K562 (cell line): ENCODE measurements at regions not wholly inside any gene's neighbourhood (a gene's known extent, or its start where the extent isn't known, plus 50 kb on each side); places are given as distances from the start of the nearest gene placed in this dataset.

Experiments
- ATAC-seq: fragments of 200-7000 bp; cut with Tn5 transposase; 3 replicates; pipeline ENCODE4 v1.9.1; 2020; ENCODE audit warnings: moderate library complexity
- BruUV-seq: library from RNA; stranded (reverse); fragments of 400-500 nt; replicated peaks from 2 replicates; lab custom pipeline; 2021; lab: Mats Ljungman, UMichigan
- CTCF ChIA-PET: fragments of 300-600 bp; formaldehyde crosslinking; extraction: SDS; loops from one replicate; lab custom pipeline; 2021; ENCODE audit warnings: low intra/inter-chr PET ratio; lab: Yijun Ruan, JAX
- POLR2A ChIA-PET: fragments of 300-600, 350-650 bp; sonication (Branson Sonifier 250); formaldehyde crosslinking; extraction: SDS; loops from one replicate; lab custom pipeline; 2021; ENCODE audit warnings: antibody characterized with exemption, inconsistent platforms; lab: Yijun Ruan, JAX
- DNase-seq, 4 experiments: peaks; one replicate each; pipeline versions ENCODE4 v3.0.0 to v3.0.0-alpha.2; 2011 to 2018; ENCODE audit warnings: low spot score in 3 of 4, mixed read lengths in 3 of 4; ENCODE audit errors: extremely low read depth in 1 of 4
- FAIRE-seq: peaks from 2 replicates; lab custom pipeline; 2011; peaks lifted over from hg19 to GRCh38; lab: Jason Lieb, UNC
- H2AFZ ChIP-seq: 2 replicates; pipeline ENCODE4 v1.6.0; 2011; ENCODE audit warnings: low read depth, low read length, control low read depth, inconsistent platforms
- H3K27ac ChIP-seq: fragments of 200-600 bp; 3 replicates; pipeline ENCODE4 v1.8.0; 2011; ENCODE audit warnings: low read depth, mild to moderate bottlenecking, control low read depth, inconsistent platforms, low read length, moderate library complexity, mixed read lengths; ENCODE audit errors: extremely low read depth
- H3K27me3 ChIP-seq, 2 experiments: fragments of 300-600 bp in 1 of 2; 2 replicates in 1 of 2; 3 replicates in 1 of 2; pipeline versions ENCODE4 v1.6.0 to v1.8.0; 2011; ENCODE audit warnings: inconsistent platforms in 2 of 2, low read length in 2 of 2, mild to moderate bottlenecking in 1 of 2, mixed read lengths in 1 of 2, moderate library complexity in 1 of 2; ENCODE audit not compliant: control insufficient read depth in 2 of 2, insufficient read depth in 2 of 2
- H3K36me3 ChIP-seq: fragments of 300-600 bp; 3 replicates; pipeline ENCODE4 v1.8.0; 2011; ENCODE audit warnings: mild to moderate bottlenecking, low read length, inconsistent platforms; ENCODE audit not compliant: control insufficient read depth, insufficient read depth
- H3K4me1 ChIP-seq, 2 experiments: fragments of 200-600 bp in 1 of 2; replicated peaks in 1 of 2; 2 replicates in 1 of 2; 3 replicates in 1 of 2; pipeline versions ENCODE4 v1.5.1 to v1.8.0; 2011; ENCODE audit warnings: inconsistent platforms in 2 of 2, low read length in 2 of 2, mild to moderate bottlenecking in 1 of 2, mixed read lengths in 1 of 2, moderate library complexity in 1 of 2; ENCODE audit not compliant: control insufficient read depth in 2 of 2, insufficient read depth in 2 of 2
- H3K4me2 ChIP-seq: 2 replicates; pipeline ENCODE4 v1.6.1; 2011; ENCODE audit warnings: low read length, control low read depth, inconsistent platforms, mixed read lengths; ENCODE audit not compliant: insufficient read depth
- H3K4me3 ChIP-seq: fragments of 200-600 bp; sonication (generic), shearing (Covaris generic); 2 replicates; pipeline ENCODE4 v1.5.1; 2016; ENCODE audit warnings: control low read depth, inconsistent platforms
- H3K79me2 ChIP-seq: fragments of 200-600 bp; 3 replicates; pipeline ENCODE4 v1.8.0; 2011; ENCODE audit warnings: low read length, inconsistent platforms; ENCODE audit not compliant: control insufficient read depth, insufficient read depth
- H3K9ac ChIP-seq, 2 experiments: 2 replicates each; pipeline versions ENCODE4 v1.6.0 to v1.6.1; 2011; ENCODE audit warnings: low read depth in 2 of 2, low read length in 2 of 2, control low read depth in 1 of 2, inconsistent platforms in 1 of 2, mild to moderate bottlenecking in 1 of 2, mixed read lengths in 1 of 2; ENCODE audit not compliant: insufficient read depth in 1 of 2
- H3K9me1 ChIP-seq: one replicate; pipeline ENCODE4 v1.6.0; 2011; ENCODE audit warnings: inconsistent platforms, mild to moderate bottlenecking, low read length, moderate library complexity; ENCODE audit not compliant: control insufficient read depth, insufficient read depth
- H3K9me3 ChIP-seq: replicated peaks from 2 replicates; pipeline ENCODE4 v1.5.1; 2011; ENCODE audit warnings: low read depth, low read length, inconsistent platforms; ENCODE audit not compliant: control insufficient read depth, insufficient read depth
- H4K20me1 ChIP-seq: replicated peaks from 2 replicates; pipeline ENCODE4 v1.6.1; 2011; ENCODE audit warnings: low read length, inconsistent platforms, mixed read lengths; ENCODE audit not compliant: control insufficient read depth, insufficient read depth
- ATF7 ChIP-seq: fragments of 450-650 bp; IDR thresholded peaks from 2 replicates; pipeline ENCODE4 v1.7.1; 2014; ENCODE audit warnings: mild to moderate bottlenecking, moderate library complexity
- CCNT2 ChIP-seq: IDR thresholded peaks from 2 replicates; pipeline ENCODE4 v1.6.1; 2011; ENCODE audit warnings: borderline replicate concordance, low read depth, mild to moderate bottlenecking, moderate library complexity, mixed read lengths, low read length; ENCODE audit not compliant: insufficient read length; ENCODE audit errors: extremely low read depth
- HNRNPUL1 ChIP-seq: fragments of 200-400 bp; formaldehyde crosslinking; IDR thresholded peaks from 2 replicates; pipeline ENCODE4 v1.6.1; 2017; ENCODE audit warnings: low read length
- NRF1 ChIP-seq, 2 experiments: fragments of 450-650 bp; IDR thresholded peaks in 1 of 2; conservative IDR thresholded peaks in 1 of 2; 2 replicates each; pipeline ENCODE4 v1.6.1; 2014; ENCODE audit warnings: mild to moderate bottlenecking in 2 of 2
- RBBP5 ChIP-seq: fragments of 200-600 bp; sonication (generic); IDR thresholded peaks from 2 replicates; pipeline ENCODE4 v1.6.1; 2012; ENCODE audit warnings: borderline replicate concordance, mild to moderate bottlenecking, low read length, control low read depth, inconsistent platforms; ENCODE audit not compliant: insufficient read depth, poor library complexity, severe bottlenecking
- RBM14 ChIP-seq: fragments of 200-400 bp; formaldehyde crosslinking; IDR thresholded peaks from 2 replicates; pipeline ENCODE4 v1.6.1; 2018; ENCODE audit warnings: low read depth, mild to moderate bottlenecking, low read length, moderate library complexity, borderline replicate concordance; ENCODE audit not compliant: insufficient read depth
- ZNF263 ChIP-seq: sonication (generic); formaldehyde crosslinking; IDR thresholded peaks from 2 replicates; pipeline ENCODE4 v1.8.0; 2022; ENCODE audit warnings: mild to moderate bottlenecking, missing genetic modification reagents, borderline replicate concordance
- ZNF707 ChIP-seq: fragments of 250-450 bp; sonication (Bioruptor Pico); conservative IDR thresholded peaks from 2 replicates; pipeline ENCODE4 v1.8.0; 2022; ENCODE audit warnings: inconsistent platforms, mild to moderate bottlenecking, moderate library complexity
- WGBS: fragments of 100-300 bp; shearing (Covaris generic); methylation state at CpG from one replicate; pipeline ENCODE4 v1.1.6; 2016; ENCODE audit warnings: low coverage, mixed read lengths; ENCODE audit not compliant: insufficient coverage; ENCODE audit errors: missing lambda C conversion rate; 5-methylcytosine and 5-hydroxymethylcytosine counted together
- in situ Hi-C: fragments of 300-500 bp; cut with MboI; formaldehyde crosslinking; loops from 4 replicates; pipeline ENCODE4 v1.15.0; 2018; ENCODE audit warnings: inconsistent platforms, mixed read lengths
- intact Hi-C: fragments of 100-400 bp; cut with micrococcal nuclease; formaldehyde crosslinking; loops from 2 replicates; pipeline ENCODE4 v1.14.2; 2022
- TF ChIP-seq, protein P1 (sequence below): fragments of 450-650 bp; formaldehyde crosslinking; IDR thresholded peaks from 2 replicates; pipeline ENCODE4 v1.4.0; 2022; ENCODE audit warnings: missing genetic modification characterization
- TF ChIP-seq, protein P2 (sequence below): IDR thresholded peaks from 2 replicates; pipeline ENCODE4 v1.6.1; 2012; ENCODE audit warnings: low read depth, low read length, improper control_type of control experiment, borderline replicate concordance

DNA sequence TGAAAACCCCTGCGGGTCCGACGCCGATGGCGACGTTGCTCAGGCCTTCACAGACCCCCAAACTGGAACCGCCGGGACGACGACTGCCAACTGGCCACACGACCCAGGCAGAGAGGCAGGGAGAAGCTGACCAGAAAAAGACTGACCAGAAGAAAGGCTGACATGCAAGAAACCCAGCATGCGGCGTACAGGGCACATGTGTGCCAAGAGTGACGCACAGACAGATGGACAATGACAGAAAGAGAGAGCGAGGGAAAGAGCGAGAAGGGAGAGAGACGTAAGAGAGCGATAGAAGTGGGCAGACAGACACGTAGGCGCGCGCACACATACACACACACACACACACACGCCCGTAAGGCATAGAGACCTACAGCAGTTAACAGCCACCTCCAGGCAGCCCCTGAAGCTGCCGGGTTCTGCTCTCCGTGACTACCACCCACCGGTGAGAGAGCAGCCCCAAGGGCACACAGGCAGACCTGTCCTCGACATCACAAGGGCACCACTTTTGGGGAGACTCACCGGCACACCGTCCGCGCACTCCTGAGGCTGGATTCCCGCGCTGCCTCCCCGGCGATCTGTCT lies 67.2 kb upstream of the ZNF527 start (continued):
- TF ChIP-seq, protein P1, sequence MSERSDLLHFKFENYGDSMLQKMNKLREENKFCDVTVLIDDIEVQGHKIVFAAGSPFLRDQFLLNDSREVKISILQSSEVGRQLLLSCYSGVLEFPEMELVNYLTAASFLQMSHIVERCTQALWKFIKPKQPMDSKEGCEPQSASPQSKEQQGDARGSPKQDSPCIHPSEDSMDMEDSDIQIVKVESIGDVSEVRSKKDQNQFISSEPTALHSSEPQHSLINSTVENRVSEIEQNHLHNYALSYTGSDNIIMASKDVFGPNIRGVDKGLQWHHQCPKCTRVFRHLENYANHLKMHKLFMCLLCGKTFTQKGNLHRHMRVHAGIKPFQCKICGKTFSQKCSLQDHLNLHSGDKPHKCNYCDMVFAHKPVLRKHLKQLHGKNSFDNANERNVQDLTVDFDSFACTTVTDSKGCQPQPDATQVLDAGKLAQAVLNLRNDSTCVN (CRISPR knock-in tag) = no peak
- TF ChIP-seq RBM14 (no peak), HNRNPUL1 (no peak), CCNT2 (no peak), ZNF263 (CRISPR knock-in tag) (no peak)
- TF ChIP-seq, protein P2, sequence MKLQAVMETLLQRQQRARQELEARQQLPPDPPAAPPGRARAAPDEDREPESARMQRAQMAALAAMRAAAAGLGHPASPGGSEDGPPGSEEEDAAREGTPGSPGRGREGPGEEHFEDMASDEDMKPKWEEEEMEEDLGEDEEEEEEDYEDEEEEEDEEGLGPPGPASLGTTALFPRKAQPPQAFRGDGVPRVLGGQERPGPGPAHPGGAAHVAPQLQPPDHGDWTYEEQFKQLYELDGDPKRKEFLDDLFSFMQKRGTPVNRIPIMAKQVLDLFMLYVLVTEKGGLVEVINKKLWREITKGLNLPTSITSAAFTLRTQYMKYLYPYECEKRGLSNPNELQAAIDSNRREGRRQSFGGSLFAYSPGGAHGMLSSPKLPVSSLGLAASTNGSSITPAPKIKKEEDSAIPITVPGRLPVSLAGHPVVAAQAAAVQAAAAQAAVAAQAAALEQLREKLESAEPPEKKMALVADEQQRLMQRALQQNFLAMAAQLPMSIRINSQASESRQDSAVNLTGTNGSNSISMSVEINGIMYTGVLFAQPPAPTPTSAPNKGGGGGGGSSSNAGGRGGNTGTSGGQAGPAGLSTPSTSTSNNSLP = no peak

DNA sequence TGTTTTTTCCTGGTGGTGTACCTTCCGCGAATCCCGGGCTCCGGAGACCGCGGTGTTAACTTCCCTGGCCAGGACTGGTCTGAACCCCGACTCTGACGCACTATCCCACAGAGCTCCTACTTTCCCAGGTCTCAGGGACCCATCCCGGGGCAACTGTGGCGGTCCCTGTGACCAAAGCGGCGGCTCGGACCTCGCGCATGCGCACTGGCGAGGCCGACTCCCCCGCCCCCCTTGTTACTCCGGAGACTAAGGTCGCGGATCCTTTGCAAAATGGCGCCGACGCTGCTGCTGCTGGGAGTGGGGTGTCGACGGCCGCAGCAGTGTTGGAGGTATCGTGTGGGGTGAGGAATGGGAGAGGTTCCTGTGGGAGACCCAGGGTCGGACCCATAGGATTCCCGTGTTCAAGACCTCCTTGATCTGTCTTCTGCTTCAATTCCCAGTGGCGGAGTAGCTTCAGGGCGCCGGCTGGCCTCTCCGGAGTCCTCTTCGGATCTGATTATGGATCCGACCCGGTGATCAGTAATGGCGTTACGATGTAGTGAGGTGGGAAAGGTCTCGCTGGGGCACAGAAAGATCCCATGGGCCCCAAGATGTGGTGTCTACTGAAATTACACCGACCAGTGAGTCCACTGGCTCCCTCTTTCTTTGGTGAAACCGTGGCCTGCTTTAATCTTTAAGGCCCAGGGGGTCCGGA lies 66.6 kb upstream of the ZNF527 start:
- CTCF ChIA-PET = no interaction called here
- Histone ChIP-seq H3K4me1 (no peaks in the 10 kb centered on the region), H3K27me3 (no peaks in the 10 kb centered on the region), H3K9me1 (no peaks in the 10 kb centered on the region), H3K79me2 (no peaks in the 10 kb centered on the region), H2AFZ (no peak overlapping the region), H3K27ac (no peak overlapping the region), H3K4me2 (no peak overlapping the region), H3K4me3 (no peak overlapping the region), H3K9ac (no peak overlapping the region), H3K9me3 (no peaks in the 10 kb centered on the region), H3K36me3 (no peaks in the 10 kb centered on the region), H4K20me1 (no peaks in the 10 kb centered on the region)
- no peak for ATAC-seq
- no TSS peak for BruUV-seq
- in situ Hi-C loops = no loop called here
- FAIRE-seq = no peak
- no peak for TF ChIP-seq RBBP5
- peak; percentile 86 to 88 for TF ChIP-seq NRF1 (conservative IDR thresholded peaks at IDR 0.05 in 1 of 2, IDR thresholded peaks at IDR 0.05 in 1 of 2)
- no peak for TF ChIP-seq ATF7
- 0 out of 2 replicates have a peak, but pooled peaks have one; percentile 51 for TF ChIP-seq ZNF707 (CRISPR knock-in tag)
- POLR2A ChIA-PET = no interaction called here
- intact Hi-C loops = no loop called here
- 11% methylated on average over 38 of the region's 44 CpGs for WGBS
- peak; percentile 6 to 36 (median 17) for DNase-seq
